Activated CD8-positive, alpha-beta memory T cell treated with anti-CD3 and anti-CD28 coated beads for 24 hours (primary cell): ENCODE measurements at regions not wholly inside any gene's neighbourhood (a gene's known extent, or its start where the extent isn't known, plus 50 kb on each side); places are given as distances from the start of the nearest gene placed in this dataset.
"Not testable (repeated sequence)": the region's sequence is repeated elsewhere in the genome, so short reads cannot be mapped to it uniquely, and the experiment has no call there.

Experiments
- DNase-seq: peaks from one replicate; pipeline ENCODE4 v3.0.0-alpha.2; 2020

GRCh38 chr20:40896814-40897700, 131.6 kb upstream of the TOP1 start:
- no peak for DNase-seq

DNA sequence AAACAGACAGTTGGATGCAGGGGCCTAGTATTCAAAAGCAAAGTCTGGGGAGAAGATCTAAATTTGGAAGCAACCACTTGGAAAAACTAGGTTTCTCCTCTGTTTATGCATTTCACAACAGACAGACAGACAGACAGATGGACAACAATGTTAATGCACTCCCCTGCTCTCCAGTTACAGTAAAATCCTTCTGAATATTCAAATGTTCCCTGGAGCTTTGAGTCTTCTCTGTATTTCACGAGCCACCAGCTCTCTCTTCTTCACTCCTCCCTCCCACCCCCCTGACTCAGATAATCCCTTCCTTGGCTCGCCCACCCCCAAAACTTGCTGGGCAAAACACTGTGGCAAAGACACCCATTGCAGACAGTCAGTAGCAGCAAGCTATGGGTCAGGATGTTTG, 129.3 kb upstream of the TOP1 start:
- DNase-seq, result no peak

DNA sequence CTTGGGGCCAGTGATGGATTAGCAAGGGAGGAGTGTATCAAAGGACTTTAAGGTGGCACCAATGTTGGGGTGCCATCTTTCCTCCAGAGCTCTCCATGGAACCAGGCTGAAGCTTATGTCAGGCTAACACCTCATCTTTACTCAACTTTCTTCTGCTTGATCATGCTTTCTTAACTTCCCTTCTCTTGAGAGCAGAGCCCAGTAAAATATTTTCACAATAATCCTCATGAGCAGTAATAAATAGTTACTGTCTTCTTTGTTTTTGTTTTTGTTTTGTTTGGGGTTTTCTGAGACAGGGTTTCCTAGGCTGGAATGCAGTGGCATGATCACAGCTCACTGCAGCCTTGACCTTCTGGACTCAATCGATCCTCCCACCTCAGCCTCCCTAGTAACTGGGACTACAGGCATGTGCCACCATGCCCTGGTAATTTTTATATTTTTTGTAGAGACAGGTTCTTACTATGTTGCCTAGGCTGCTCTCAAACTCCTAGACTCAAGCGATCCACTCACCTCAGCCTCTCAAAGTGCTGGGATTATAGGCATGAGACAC, 127.9 kb upstream of the TOP1 start:
- DNase-seq, result no peak

GRCh38 chr20:40902661-40903060, 126.0 kb upstream of the TOP1 start:
- DNase-seq, result no peak

- DNase-seq, result no peak
Measured at GRCh38 chr20:40908309-40908708, 120.3 kb upstream of the TOP1 start.

GRCh38 chr20:40909489-40909888, 119.1 kb upstream of the TOP1 start:
- DNase-seq, result not testable (repeated sequence)

GRCh38 chr20:40910436-40910835, 118.2 kb upstream of the TOP1 start:
- DNase-seq, result not testable (repeated sequence)

- DNase-seq, result not testable (repeated sequence)
Measured at GRCh38 chr20:40911152-40911551, 117.5 kb upstream of the TOP1 start.

- DNase-seq, result no peak
Measured at GRCh38 chr20:40913224-40914185, 115.1 kb upstream of the TOP1 start.

GRCh38 chr20:40915756-40916155, 112.9 kb upstream of the TOP1 start:
- DNase-seq, result no peak

DNA sequence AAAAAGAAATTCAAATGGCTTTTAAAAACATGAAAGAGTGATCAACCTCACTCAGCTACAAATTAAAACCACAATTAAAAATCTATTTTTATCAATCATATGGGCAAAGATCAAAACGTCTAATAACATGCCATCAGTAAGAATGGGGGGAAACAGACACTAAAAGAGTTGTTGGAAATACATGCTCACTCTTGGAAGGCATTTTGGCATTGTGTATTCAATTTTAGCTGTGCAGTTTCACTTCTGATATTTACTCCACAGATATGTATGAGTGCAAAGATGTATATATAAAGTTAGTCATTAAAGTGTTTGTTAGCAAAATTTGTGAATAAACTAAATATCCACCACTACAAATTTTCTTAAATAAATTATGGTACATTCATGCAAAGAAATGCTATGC, 112.3 kb upstream of the TOP1 start:
- DNase-seq, result no peak

DNA sequence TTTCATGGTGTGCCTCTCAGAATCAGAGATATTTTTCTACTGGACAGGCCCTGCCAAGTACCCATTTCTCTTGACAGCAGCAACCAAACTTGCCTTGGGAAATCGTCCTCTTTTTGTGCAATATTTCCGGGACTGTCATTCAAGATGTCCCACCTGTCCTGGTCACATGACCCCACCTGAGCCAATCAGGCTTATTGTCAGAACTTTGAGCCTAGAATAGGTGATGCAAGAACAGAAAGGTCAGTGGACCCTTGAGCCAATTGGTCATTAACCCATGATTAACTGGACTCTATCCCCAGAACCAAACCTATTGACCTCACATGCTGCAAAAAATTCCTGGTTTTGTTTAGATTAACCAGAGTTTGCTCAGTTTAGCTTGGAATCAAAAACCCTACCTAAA, 108.3 kb upstream of the TOP1 start:
- DNase-seq, result no peak

DNA sequence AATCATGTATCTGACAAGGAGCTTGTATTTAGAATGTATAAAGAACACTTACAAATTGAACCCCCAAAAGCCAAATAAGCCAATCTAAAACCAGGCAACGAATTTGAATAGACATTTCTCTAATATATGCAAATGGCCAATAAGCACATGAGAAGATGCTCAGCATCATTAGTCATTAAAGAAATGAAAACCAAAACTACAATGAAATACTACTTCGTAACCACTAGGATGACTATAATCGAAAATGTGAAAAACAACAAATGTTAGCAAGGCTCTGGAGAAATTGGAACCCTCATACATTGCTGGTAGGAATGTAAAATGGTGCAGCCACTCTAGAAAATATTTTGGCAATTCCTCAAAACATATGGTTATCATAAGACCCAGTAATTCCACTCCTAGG, 105.8 kb upstream of the TOP1 start:
- DNase-seq, result no peak

DNA sequence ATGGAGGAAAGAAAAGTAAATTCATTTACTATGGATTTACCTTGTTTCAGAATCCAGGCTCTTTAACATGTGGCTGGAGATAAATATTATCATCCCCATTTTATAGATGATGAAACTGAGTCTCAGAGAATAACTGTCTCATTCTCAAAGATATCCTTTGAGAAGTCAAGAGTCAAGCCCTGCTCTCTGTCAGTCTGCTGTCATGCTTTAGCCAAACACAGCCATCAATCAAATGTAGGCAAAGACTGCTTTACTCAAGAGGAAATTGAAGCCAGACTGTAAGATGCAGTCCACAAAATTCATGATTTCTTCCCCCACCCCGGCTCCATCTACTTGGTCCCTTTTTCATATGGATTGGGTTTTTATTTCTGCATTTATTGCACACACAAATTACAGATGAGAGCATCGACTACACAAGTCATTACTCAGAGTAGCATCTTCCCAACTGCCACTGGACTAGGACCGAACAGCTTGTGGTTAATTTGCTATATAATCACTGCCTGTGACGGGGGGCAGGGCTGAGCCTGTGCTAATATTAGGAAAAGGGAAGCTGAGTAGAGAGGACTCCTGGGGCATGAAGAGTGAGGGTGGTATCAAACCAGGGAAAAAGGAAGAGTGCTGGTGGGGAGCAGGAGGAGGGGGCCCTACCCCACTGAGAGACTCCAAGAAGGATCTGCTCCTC, 102.7 kb upstream of the TOP1 start:
- DNase-seq, result no peak

- no peak for DNase-seq
Measured at GRCh38 chr20:40926928-40927327, 101.7 kb upstream of the TOP1 start.

- no peak for DNase-seq
Measured at GRCh38 chr20:40930561-40930960, 98.1 kb upstream of the TOP1 start.

DNA sequence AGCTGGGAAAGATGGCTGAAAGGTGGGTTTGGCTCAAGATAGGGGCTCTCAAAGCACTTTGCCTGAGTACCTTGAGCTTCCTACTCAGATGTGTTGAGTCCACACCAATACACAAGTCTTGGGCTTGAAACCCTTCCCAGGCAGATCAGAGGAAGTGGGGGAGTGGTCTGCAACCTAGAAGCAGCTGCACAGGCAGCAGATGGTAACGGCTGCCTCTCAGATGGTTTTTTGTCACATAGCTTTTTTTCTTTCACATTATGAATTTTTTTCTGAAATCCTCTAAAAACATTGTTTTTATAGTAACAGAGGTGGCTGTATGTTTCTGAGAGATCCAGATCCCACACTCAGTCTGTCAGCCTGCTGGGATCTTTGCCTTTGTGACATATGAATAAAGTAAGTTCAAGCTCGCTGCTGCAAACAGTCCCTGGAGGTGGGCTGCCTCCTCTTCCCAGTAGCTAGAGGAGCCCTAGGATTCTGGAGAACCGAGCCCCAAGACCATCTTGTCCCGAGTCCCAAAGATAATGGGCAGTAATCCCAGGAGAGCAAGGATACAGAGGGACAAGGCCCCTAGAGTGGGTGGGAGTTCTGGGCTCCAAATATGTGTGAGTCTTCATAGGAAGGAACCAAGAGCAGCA, 97.1 kb upstream of the TOP1 start:
- no peak for DNase-seq

- no peak for DNase-seq
Measured at GRCh38 chr20:40932436-40932835, 96.2 kb upstream of the TOP1 start.

GRCh38 chr20:40933758-40934157, 94.9 kb upstream of the TOP1 start:
- DNase-seq, result no peak

- DNase-seq, result no peak
Measured at GRCh38 chr20:40938020-40938419, 90.6 kb upstream of the TOP1 start.

DNA sequence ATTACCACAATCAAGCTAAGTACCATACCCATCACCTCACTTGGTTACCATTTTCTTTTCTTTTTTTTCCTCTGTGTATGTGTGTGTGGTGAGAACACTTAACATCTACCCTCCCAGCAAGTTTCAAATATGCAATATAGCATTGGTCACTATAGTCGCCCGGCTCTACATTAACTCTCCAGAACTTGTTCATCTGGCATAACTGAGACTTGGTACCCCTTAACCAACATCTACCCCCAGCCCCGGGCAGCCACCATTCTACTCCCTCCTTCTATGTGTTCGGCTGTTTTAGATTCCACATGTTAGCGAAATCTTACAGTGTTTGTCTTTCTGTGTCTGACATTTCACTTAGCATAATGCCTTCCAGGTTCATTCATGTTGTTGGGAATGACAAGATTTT, 89.0 kb upstream of the TOP1 start:
- DNase-seq, result no peak

- DNase-seq, result no peak
Measured at GRCh38 chr20:40941133-40941610, 87.5 kb upstream of the TOP1 start.
